GM12891 (cell line): ENCODE measurements at regions not wholly inside any gene's neighbourhood (a gene's known extent, or its start where the extent isn't known, plus 50 kb on each side); places are given as distances from the start of the nearest gene placed in this dataset.

Experiments
- POLR2A ChIP-seq: IDR thresholded peaks from 2 replicates; pipeline ENCODE4 v1.6.1; 2011; ENCODE audit warnings: low read depth, low read length, control low read depth
- POLR2AphosphoS5 ChIP-seq: IDR thresholded peaks from 2 replicates; pipeline ENCODE4 v1.6.1; 2011; ENCODE audit warnings: low read depth, low read length, control low read depth
- SPI1 ChIP-seq: IDR thresholded peaks from 2 replicates; pipeline ENCODE4 v1.6.1; 2011; ENCODE audit warnings: low read depth, low read length, control low read depth
- TAF1 ChIP-seq: IDR thresholded peaks from 2 replicates; pipeline ENCODE4 v1.6.1; 2011; ENCODE audit warnings: low read depth, low read length, control low read depth

DNA sequence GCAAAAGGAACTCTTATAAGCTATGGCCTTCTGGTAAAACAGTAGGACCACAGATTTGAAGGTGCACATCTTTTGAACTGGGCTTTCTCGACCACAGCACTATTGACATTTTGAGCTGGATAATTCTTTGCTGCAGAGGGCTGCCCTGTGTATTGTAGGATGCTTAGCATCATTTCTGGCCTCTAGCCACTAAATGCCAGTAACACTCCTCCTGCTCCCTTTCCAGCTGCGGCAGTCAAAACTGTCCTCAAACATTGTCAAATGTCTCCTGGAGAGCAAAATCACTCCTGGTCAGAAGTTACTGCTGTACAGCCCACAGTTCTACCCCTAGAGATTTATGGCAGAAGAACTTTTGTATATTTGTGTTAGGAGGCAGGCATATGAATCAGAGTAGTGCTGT is 836.7 kb downstream of the PLA2G4A start:
- no peak for TF ChIP-seq POLR2A
- no peak for TF ChIP-seq POLR2AphosphoS5
- no peak for TF ChIP-seq TAF1
- TF ChIP-seq SPI1: no peak
